ENCODE measurements at regions not wholly inside any gene's neighbourhood (a gene's known extent, or its start where the extent isn't known, plus 50 kb on each side); places are given as distances from the start of the nearest gene placed in this dataset.
"Not testable (repeated sequence)": the region's sequence is repeated elsewhere in the genome, so short reads cannot be mapped to it uniquely, and the experiment has no call there.

DNA sequence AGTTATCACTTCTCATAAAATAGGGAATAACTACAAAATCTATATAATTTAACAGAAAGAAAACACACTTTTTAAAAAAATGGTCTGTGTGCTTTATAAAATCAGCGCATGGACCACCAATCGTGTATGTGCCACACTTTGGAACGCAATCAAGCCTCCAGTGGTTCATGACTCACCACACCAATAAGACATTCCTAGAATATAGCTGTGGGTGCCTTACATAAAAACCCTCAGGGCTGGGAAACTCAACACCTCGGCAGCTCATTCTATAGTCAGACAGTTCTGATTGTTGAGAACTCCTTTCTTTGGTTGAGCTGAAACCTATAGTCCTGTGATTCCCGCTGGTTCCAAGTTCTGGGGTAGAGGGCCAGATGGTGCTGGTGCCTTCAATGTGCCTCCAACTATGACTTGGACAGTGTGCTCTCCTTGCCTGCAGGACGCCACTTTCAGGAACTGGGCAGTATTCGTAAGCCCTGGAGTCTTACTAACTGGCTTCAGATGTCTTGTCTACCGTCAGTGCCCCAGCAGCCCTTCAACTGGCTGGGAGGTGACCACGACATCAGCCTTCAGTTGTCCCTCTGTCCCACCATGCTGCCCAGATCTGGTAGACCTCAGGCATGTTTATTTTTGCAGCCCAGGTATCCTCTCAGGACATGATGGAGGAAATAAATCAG is 135.7 kb upstream of the GDF10 start:
- no peak for DNase-seq
- Histone ChIP-seq H3K36me3 (no peaks in the 10 kb centered on the region), H3K9me3 (no peaks in the 10 kb centered on the region), H3K27ac (no peak overlapping the region), H3K27me3 (no peaks in the 10 kb centered on the region), H3K4me3 (no peak overlapping the region), H3K4me1 (peaks cover 0 to 12% of the 10 kb centered on the region in 2 donors)
- no peak for TF ChIP-seq CTCF (IDR thresholded peaks at IDR 0.05)
- TF ChIP-seq POLR2A (IDR thresholded peaks at IDR 0.05), result no peak
- intact Hi-C loops (cut with DNase I; ENCODE audit: low total_unique reads), result no loop called here

DNA sequence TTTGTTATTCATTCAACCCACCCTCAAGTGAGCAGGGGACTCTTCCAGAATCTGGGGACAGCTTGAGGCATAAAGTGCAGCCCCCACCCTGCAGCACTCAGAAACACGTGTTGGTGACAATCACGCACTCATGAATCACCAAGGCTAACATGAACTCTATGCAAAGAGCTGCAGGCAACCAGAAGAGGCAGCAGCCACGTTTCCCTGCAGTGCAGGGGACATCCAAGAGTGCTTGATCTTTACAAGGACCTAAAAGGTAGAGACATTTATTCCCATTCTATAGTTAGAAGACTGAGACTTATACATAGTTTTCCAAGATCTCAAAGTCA is 135.2 kb upstream of the GDF10 start:
- Histone ChIP-seq H3K9me3 (no peaks in the 10 kb centered on the region), H3K4me3 (no peak overlapping the region), H3K36me3 (no peaks in the 10 kb centered on the region), H3K27me3 (no peaks in the 10 kb centered on the region), H3K4me1 (peaks cover 0 to 12% of the 10 kb centered on the region in 2 donors), H3K27ac (no peak overlapping the region)
- no peak for DNase-seq
- intact Hi-C loops (cut with DNase I; ENCODE audit: low total_unique reads), result no loop called here
- no peak for TF ChIP-seq CTCF (IDR thresholded peaks at IDR 0.05)
- TF ChIP-seq POLR2A (IDR thresholded peaks at IDR 0.05), result no peak

GRCh38 chr10:47165168-47165710 is 134.8 kb upstream of the GDF10 start:
- Histone ChIP-seq H3K27me3 (no peaks in the 10 kb centered on the region), H3K9me3 (no peaks in the 10 kb centered on the region), H3K27ac (peak overlapping the region; percentile 54 to 69), H3K36me3 (no peaks in the 10 kb centered on the region), H3K4me3 (peak overlapping the region; percentile 2 to 24), H3K4me1 (peaks cover 0 to 11% of the 10 kb centered on the region in 2 donors)
- no peak for DNase-seq
- TF ChIP-seq CTCF (IDR thresholded peaks at IDR 0.05), result no peak
- intact Hi-C loops (cut with DNase I; ENCODE audit: low total_unique reads), result no loop called here

GRCh38 chr10:47165711-47166404 is 134.1 kb upstream of the GDF10 start:
- TF ChIP-seq POLR2A (IDR thresholded peaks at IDR 0.05) (no peak), CTCF (IDR thresholded peaks at IDR 0.05) (no peak)

DNA sequence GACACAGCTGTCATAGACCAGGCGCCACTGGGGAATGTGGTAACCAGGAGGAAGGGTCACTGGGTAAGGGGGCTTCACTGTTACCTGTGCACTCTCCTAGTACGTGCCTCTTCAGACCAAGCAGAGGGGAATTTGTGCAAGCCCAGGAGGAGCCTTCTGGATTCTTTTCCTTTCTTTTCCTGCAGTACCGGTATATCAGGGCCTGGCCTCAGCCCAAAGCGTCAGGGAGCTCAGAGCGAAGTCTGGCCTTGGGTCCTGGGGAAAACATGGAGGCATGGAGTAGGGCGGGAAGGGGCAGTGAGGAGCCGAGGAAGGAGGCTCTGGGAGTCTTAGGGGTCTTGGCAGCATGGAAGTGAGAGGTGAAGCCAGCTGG is 133.6 kb upstream of the GDF10 start:
- Histone ChIP-seq H3K9me3 (no peaks in the 10 kb centered on the region), H3K4me3 (no peak overlapping the region), H3K27ac (peak overlapping the region; percentile 54 to 69), H3K4me1 (peaks cover 0 to 5% of the 10 kb centered on the region in 2 donors), H3K27me3 (no peaks in the 10 kb centered on the region), H3K36me3 (no peaks in the 10 kb centered on the region)
- intact Hi-C loops (cut with DNase I; ENCODE audit: low total_unique reads), result no loop called here
- TF ChIP-seq POLR2A (IDR thresholded peaks at IDR 0.05) (no peak), CTCF (IDR thresholded peaks at IDR 0.05) (no peak)
- no peak for DNase-seq

More at GRCh38 chr10:47165711-47166404, 134.1 kb upstream of the GDF10 start:
- no peaks in the 10 kb centered on the region for H3K27me3 ChIP-seq
- intact Hi-C loops (cut with DNase I; ENCODE audit: low total_unique reads), result no loop called here
- H3K4me1 ChIP-seq, result peaks cover 0 to 5% of the 10 kb centered on the region in 2 donors
- DNase-seq, result peak; percentile 54 to 68
- H3K9me3 ChIP-seq, result no peaks in the 10 kb centered on the region
- H3K27ac ChIP-seq, result peak overlapping the region; percentile 54 to 69
- no peaks in the 10 kb centered on the region for H3K36me3 ChIP-seq
- H3K4me3 ChIP-seq, result peak overlapping the region; percentile 2 to 24

DNA sequence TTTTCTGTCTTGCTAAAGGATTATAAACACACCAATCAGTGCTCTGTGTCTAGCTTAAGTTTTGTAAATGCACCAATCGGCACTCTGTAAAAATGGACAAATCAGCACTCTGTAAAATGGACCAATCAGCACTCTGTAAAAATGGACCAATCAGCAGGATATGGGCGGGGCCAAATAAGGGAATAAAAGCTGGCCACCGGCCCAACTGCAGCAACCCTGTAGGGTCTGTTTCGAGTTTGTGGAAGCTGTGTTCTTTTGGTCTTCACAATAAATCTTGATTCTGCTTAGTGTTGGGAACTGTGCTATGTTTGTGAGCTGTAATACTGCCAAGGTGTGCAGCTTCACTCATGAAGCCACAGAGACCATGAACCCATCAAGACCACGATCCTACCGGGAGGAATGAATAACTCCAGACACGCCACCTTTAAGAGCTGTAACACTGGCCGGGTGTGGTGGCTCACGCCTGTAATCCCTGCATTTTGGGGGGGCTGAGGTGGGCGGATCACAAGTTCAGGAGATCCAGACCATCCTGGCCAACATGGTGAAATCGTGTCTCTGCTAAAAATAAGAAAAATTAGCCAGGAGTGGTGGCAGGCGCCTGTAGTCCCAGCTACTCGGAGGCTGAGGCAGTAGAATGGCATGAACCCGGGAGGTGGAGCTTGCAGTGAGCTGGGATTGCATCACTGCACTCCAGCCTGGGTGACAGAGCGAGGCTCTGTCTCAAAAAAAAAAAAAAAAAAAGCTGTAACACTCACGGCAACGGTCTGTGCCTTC is 133.0 kb upstream of the GDF10 start:
- H3K9me3 ChIP-seq; H3K27me3 ChIP-seq; H3K4me1 ChIP-seq; H3K36me3 ChIP-seq; H3K4me3 ChIP-seq; intact Hi-C loops (cut with DNase I; ENCODE audit: low total_unique reads): not testable (repeated sequence)
- peak; percentile 53 to 59 for DNase-seq
- H3K27ac ChIP-seq, result peak overlapping the region; percentile 54 to 69
